HepG2 (cell line): ENCODE measurements at regions not wholly inside any gene's neighbourhood (a gene's known extent, or its start where the extent isn't known, plus 50 kb on each side); places are given as distances from the start of the nearest gene placed in this dataset.

Experiments
- ELF1 ChIP-seq: sonication (generic); formaldehyde crosslinking; IDR thresholded peaks from 2 replicates; pipeline ENCODE4 v1.4.0; 2020; ENCODE audit warnings: missing genetic modification reagents
- EZH2 ChIP-seq: conservative IDR thresholded peaks from 2 replicates; pipeline ENCODE4 v1.6.1; 2012; ENCODE audit warnings: mild to moderate bottlenecking, low read depth, low read length, moderate library complexity
- FOXM1 ChIP-seq: sonication (generic); formaldehyde crosslinking; IDR thresholded peaks from 2 replicates; pipeline ENCODE4 v1.5.0; 2020; ENCODE audit warnings: missing genetic modification reagents
- IKZF4 ChIP-seq: sonication (generic); formaldehyde crosslinking; IDR thresholded peaks from 2 replicates; pipeline ENCODE4 v1.5.1; 2020; ENCODE audit warnings: borderline replicate concordance, mild to moderate bottlenecking, low read depth, missing genetic modification reagents; ENCODE audit errors: not compliant biosample characterization
- JUND ChIP-seq: sonication (generic); formaldehyde crosslinking; IDR thresholded peaks from 2 replicates; pipeline ENCODE4 v1.8.0; 2022; ENCODE audit warnings: mild to moderate bottlenecking, missing genetic modification reagents
- KDM4B ChIP-seq: sonication (generic); formaldehyde crosslinking; IDR thresholded peaks from 2 replicates; pipeline ENCODE4 v1.4.0; 2020; ENCODE audit warnings: missing genetic modification reagents
- NFIB ChIP-seq: sonication (generic); formaldehyde crosslinking; IDR thresholded peaks from 2 replicates; pipeline ENCODE4 v1.9.0; 2021; ENCODE audit warnings: missing genetic modification reagents, mild to moderate bottlenecking, borderline replicate concordance
- NPAS2 ChIP-seq: sonication (generic); formaldehyde crosslinking; IDR thresholded peaks from 2 replicates; pipeline ENCODE4 v1.8.0; 2022; ENCODE audit warnings: mild to moderate bottlenecking, missing genetic modification reagents, borderline replicate concordance
- NR3C1 ChIP-seq: sonication (generic); formaldehyde crosslinking; IDR thresholded peaks from 2 replicates; pipeline ENCODE4 v1.4.0; 2020; ENCODE audit warnings: missing genetic modification reagents
- TGIF2 ChIP-seq: IDR thresholded peaks from 2 replicates; pipeline ENCODE4 v1.6.1; 2016; ENCODE audit warnings: control low read depth, missing compliant biosample characterization
- ZNF431 ChIP-seq: sonication (generic); formaldehyde crosslinking; IDR thresholded peaks from 2 replicates; pipeline ENCODE4 v1.9.0; 2022; ENCODE audit warnings: missing genetic modification reagents, low read depth, mild to moderate bottlenecking, borderline replicate concordance
- TF ChIP-seq, protein P1 (sequence below): sonication (generic); formaldehyde crosslinking; IDR thresholded peaks from 2 replicates; pipeline ENCODE4 v1.8.1; 2023; ENCODE audit warnings: missing genetic modification reagents, inconsistent platforms, borderline replicate concordance

- TF ChIP-seq NFIB (CRISPR knock-in tag), result no peak
- no peak for TF ChIP-seq ZNF431 (CRISPR knock-in tag)
- TF ChIP-seq TGIF2 (CRISPR knock-in tag), result no peak
- no peak for TF ChIP-seq EZH2
- TF ChIP-seq NR3C1 (CRISPR knock-in tag), result no peak
- TF ChIP-seq, protein P1, sequence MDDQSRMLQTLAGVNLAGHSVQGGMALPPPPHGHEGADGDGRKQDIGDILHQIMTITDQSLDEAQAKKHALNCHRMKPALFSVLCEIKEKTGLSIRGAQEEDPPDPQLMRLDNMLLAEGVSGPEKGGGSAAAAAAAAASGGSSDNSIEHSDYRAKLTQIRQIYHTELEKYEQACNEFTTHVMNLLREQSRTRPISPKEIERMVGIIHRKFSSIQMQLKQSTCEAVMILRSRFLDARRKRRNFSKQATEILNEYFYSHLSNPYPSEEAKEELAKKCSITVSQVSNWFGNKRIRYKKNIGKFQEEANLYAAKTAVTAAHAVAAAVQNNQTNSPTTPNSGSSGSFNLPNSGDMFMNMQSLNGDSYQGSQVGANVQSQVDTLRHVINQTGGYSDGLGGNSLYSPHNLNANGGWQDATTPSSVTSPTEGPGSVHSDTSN (CRISPR knock-in tag), result no peak
- no peak for TF ChIP-seq IKZF4 (CRISPR knock-in tag)
- no peak for TF ChIP-seq FOXM1 (CRISPR knock-in tag)
- TF ChIP-seq KDM4B (CRISPR knock-in tag), result no peak
- TF ChIP-seq NPAS2 (CRISPR knock-in tag), result no peak
- no peak for TF ChIP-seq JUND (CRISPR knock-in tag)
- TF ChIP-seq ELF1 (CRISPR knock-in tag), result no peak
Measured at GRCh38 chr1:213647864-213648650, 339.7 kb upstream of the PROX1 start.
